ENCODE measurements at regions not wholly inside any gene's neighbourhood (a gene's known extent, or its start where the extent isn't known, plus 50 kb on each side); places are given as distances from the start of the nearest gene placed in this dataset.

DNA sequence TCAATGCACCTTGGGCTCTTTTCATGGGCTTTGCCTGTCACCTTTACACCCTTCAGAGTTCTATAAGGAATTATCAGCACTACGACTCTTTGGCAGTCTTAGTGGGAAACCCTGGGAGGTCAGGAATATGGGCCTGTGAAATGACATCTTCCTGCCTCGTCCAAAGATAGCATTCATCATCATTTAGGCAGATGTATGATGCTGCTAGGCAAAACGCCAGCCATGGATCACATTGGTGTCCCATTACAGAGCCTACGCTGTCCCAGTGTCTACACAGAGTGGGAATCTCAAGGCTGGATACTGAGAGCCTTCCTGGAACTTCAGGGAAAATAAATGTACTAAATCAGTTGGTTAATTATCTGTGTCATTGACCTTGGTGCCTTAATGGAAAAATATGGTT lies 259.4 kb upstream of the CELF2 start:
- TF ChIP-seq SNAI2 (CRISPR knock-in tag; IDR thresholded peaks at IDR 0.05) (no peak), ZFP3 (CRISPR knock-in tag; IDR thresholded peaks at IDR 0.05) (no peak), BACH2 (CRISPR knock-in tag; IDR thresholded peaks at IDR 0.05; ENCODE audit: borderline replicate concordance) (no peak), TCF4 (CRISPR knock-in tag; IDR thresholded peaks at IDR 0.05; ENCODE audit: borderline replicate concordance) (no peak), TOX (CRISPR knock-in tag; IDR thresholded peaks at IDR 0.05; ENCODE audit: borderline replicate concordance) (no peak), ZFP30 (CRISPR knock-in tag; IDR thresholded peaks at IDR 0.05) (no peak), OSR1 (CRISPR knock-in tag; IDR thresholded peaks at IDR 0.05) (no peak)
- TF ChIP-seq, protein P1, sequence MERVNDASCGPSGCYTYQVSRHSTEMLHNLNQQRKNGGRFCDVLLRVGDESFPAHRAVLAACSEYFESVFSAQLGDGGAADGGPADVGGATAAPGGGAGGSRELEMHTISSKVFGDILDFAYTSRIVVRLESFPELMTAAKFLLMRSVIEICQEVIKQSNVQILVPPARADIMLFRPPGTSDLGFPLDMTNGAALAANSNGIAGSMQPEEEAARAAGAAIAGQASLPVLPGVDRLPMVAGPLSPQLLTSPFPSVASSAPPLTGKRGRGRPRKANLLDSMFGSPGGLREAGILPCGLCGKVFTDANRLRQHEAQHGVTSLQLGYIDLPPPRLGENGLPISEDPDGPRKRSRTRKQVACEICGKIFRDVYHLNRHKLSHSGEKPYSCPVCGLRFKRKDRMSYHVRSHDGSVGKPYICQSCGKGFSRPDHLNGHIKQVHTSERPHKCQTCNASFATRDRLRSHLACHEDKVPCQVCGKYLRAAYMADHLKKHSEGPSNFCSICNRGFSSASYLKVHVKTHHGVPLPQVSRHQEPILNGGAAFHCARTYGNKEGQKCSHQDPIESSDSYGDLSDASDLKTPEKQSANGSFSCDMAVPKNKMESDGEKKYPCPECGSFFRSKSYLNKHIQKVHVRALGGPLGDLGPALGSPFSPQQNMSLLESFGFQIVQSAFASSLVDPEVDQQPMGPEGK (CRISPR knock-in tag; IDR thresholded peaks at IDR 0.05; ENCODE audit: borderline replicate concordance), result no peak
